B cell (primary cell): ENCODE measurements at regions not wholly inside any gene's neighbourhood (a gene's known extent, or its start where the extent isn't known, plus 50 kb on each side); places are given as distances from the start of the nearest gene placed in this dataset.

Source experiments
- ATAC-seq: fragments of 200-7000 bp; cut with Tn5 transposase; one replicate; pipeline ENCODE4 v1.10.0; 2021; ENCODE audit warnings: low read depth, mild to moderate bottlenecking, moderate number of reproducible peaks, moderate library complexity
- CTCF ChIA-PET: fragments of 350-600 bp; sonication (Branson Sonifier 250); formaldehyde crosslinking; loops from one replicate; lab custom pipeline; 2021; ENCODE audit warnings: antibody characterized with exemption, inconsistent platforms; lab: Charles Lee
- POLR2A ChIA-PET: fragments of 350-600 bp; sonication (Branson Sonifier 250); formaldehyde crosslinking; loops from one replicate; lab custom pipeline; 2021; ENCODE audit warnings: antibody characterized with exemption; lab: Charles Lee
- DNase-seq: peaks from one replicate; pipeline ENCODE4 v3.0.0; 2013
- H2AFZ ChIP-seq: 2 replicates; pipeline ENCODE4 v1.6.1; 2012; ENCODE audit warnings: mild to moderate bottlenecking, low read depth, low read length; ENCODE audit not compliant: insufficient read depth, poor library complexity, severe bottlenecking
- H3K27ac ChIP-seq, 2 donors: 1 replicate in 1 of 2; 2 replicates in 1 of 2; pipeline ENCODE4 v1.5.1; 2012 to 2013; ENCODE audit warnings: low read length in 2 of 2, mild to moderate bottlenecking in 2 of 2, moderate library complexity in 1 of 2
- H3K27me3 ChIP-seq, 4 experiments: fragments of 200-600 bp in 1 of 4; sonication (generic) in 1 of 4; replicated peaks in 1 of 4; 1 replicate in 2 of 4; 2 replicates in 2 of 4; pipeline versions ENCODE4 v1.6.1 to v1.7.0; 2013 to 2016; ENCODE audit warnings: low read length in 3 of 4, mild to moderate bottlenecking in 2 of 4, mixed read lengths in 1 of 4, moderate library complexity in 1 of 4; ENCODE audit not compliant: insufficient read depth in 4 of 4, control insufficient read depth in 3 of 4; ENCODE audit errors: control extremely low read depth in 1 of 4
- H3K36me3 ChIP-seq, 2 experiments: replicated peaks in 1 of 2; 1 replicate in 1 of 2; 2 replicates in 1 of 2; pipeline versions ENCODE4 v1.6.1 to v1.7.1; 2013; ENCODE audit warnings: low read length in 1 of 2; ENCODE audit not compliant: insufficient read depth in 2 of 2, control insufficient read depth in 1 of 2; ENCODE audit errors: control extremely low read depth in 1 of 2, extremely low read depth in 1 of 2
- H3K4me1 ChIP-seq, 2 donors: fragments of 200-600 bp in 1 of 2; sonication (generic) in 1 of 2; 1 replicate in 1 of 2; 2 replicates in 1 of 2; pipeline versions ENCODE4 v1.5.1 to v1.6.1; 2013 to 2017; ENCODE audit warnings: low read length in 2 of 2; ENCODE audit not compliant: control insufficient read depth in 2 of 2, insufficient read depth in 2 of 2
- H3K4me2 ChIP-seq: replicated peaks from 2 replicates; pipeline ENCODE3; 2012; ENCODE audit warnings: mild to moderate bottlenecking, low read depth, low read length; ENCODE audit not compliant: poor library complexity, severe bottlenecking
- H3K4me3 ChIP-seq, 5 experiments: fragments of 200-600 bp in 1 of 5; sonication (generic) in 1 of 5; 1 replicate in 3 of 5; 2 replicates in 2 of 5; pipeline versions ENCODE4 v1.5.1 to v1.7.0; 2011 to 2016; ENCODE audit warnings: low read length in 4 of 5, mild to moderate bottlenecking in 4 of 5, low read depth in 2 of 5, control low read depth in 1 of 5, moderate library complexity in 1 of 5; ENCODE audit not compliant: insufficient read depth in 1 of 5; ENCODE audit errors: control extremely low read depth in 1 of 5, extremely low read depth in 1 of 5
- H3K79me2 ChIP-seq: fragments of 200-600 bp; sonication (generic); one replicate; pipeline ENCODE4 v1.6.0; 2016; ENCODE audit warnings: low read length; ENCODE audit not compliant: control insufficient read depth, insufficient read depth
- H3K9ac ChIP-seq: fragments of 200-600 bp; sonication (generic); 2 replicates; pipeline ENCODE4 v1.6.1; 2017; ENCODE audit warnings: mild to moderate bottlenecking, low read length, moderate library complexity
- H3K9me3 ChIP-seq, 3 donors: one replicate each; pipeline versions ENCODE4 v1.6.1 to v1.7.1; 2013; ENCODE audit warnings: low read length in 2 of 3; ENCODE audit not compliant: control insufficient read depth in 2 of 3, insufficient read depth in 1 of 3; ENCODE audit errors: control extremely low read depth in 1 of 3
- H4K20me1 ChIP-seq: 2 replicates; pipeline ENCODE4 v1.6.0; 2012; ENCODE audit warnings: mild to moderate bottlenecking, low read length; ENCODE audit not compliant: insufficient read depth, control insufficient read depth, poor library complexity, severe bottlenecking
- H3K27ac Mint-ChIP-seq: one replicate; pipeline ENCODE4 v1.8.0; 2021; ENCODE audit warnings: mixed read lengths
- H3K27me3 Mint-ChIP-seq: one replicate; pipeline ENCODE4 v1.8.0; 2021; ENCODE audit warnings: mixed read lengths
- H3K4me1 Mint-ChIP-seq: one replicate; pipeline ENCODE4 v1.8.0; 2021; ENCODE audit warnings: mixed read lengths
- H3K4me3 Mint-ChIP-seq: one replicate; pipeline ENCODE4 v1.8.0; 2021; ENCODE audit warnings: mixed read lengths
- H3K9me3 Mint-ChIP-seq: one replicate; pipeline ENCODE4 v1.8.0; 2022; ENCODE audit warnings: mixed read lengths; ENCODE audit not compliant: insufficient read depth
- CTCF ChIP-seq: fragments of 200-600 bp; IDR thresholded peaks from one replicate; pipeline ENCODE4 v1.8.0; 2022; ENCODE audit warnings: antibody characterized with exemption, mild to moderate bottlenecking
- EZH2 ChIP-seq: IDR thresholded peaks from 2 replicates; pipeline ENCODE4 v1.6.1; 2012; ENCODE audit warnings: borderline replicate concordance, low read depth, mild to moderate bottlenecking, moderate library complexity, low read length; ENCODE audit not compliant: insufficient read depth, poor library complexity, severe bottlenecking
- WGBS: methylation state at CpG from one replicate; pipeline ENCODE4 v1.1.5; 2013; ENCODE audit warnings: missing lambda C conversion rate; ENCODE audit not compliant: insufficient coverage; 5-methylcytosine and 5-hydroxymethylcytosine counted together
- intact Hi-C: fragments of 100-400 bp; cut with micrococcal nuclease; formaldehyde crosslinking; loops from one replicate; pipeline ENCODE4 v1.10.0; 2022

GRCh38 chr4:58935332-58935731 lies 1825.1 kb upstream of the IGFBP7 start:
- no peak overlapping the region for H3K27ac Mint-ChIP-seq
- no peak overlapping the region for H3K4me3 ChIP-seq
- H3K9me3 ChIP-seq = peaks cover 0 to 1% (median 0%) of the 10 kb centered on the region in 3 donors
- no peaks in the 10 kb centered on the region for H3K27me3 Mint-ChIP-seq
- no peak overlapping the region for H3K9ac ChIP-seq
- intact Hi-C loops = no loop called here
- CTCF ChIA-PET = no interaction called here
- H2AFZ ChIP-seq = no peak overlapping the region
- no peaks in the 10 kb centered on the region for H4K20me1 ChIP-seq
- no CpG with 5 or more reads among the region's 2 CpGs for WGBS
- no peak overlapping the region for H3K4me3 Mint-ChIP-seq
- no peak overlapping the region for H3K27ac ChIP-seq
- DNase-seq (no peak), ATAC-seq (no peak)
- H3K4me1 ChIP-seq = no peaks in the 10 kb centered on the region
- H3K36me3 ChIP-seq = no peaks in the 10 kb centered on the region
- POLR2A ChIA-PET = no interaction called here
- H3K79me2 ChIP-seq = no peaks in the 10 kb centered on the region
- no peaks in the 10 kb centered on the region for H3K4me1 Mint-ChIP-seq
- TF ChIP-seq CTCF = no peak
- no peak for TF ChIP-seq EZH2
- H3K27me3 ChIP-seq = no peaks in the 10 kb centered on the region
- H3K9me3 Mint-ChIP-seq = no peaks in the 10 kb centered on the region
- H3K4me2 ChIP-seq = no peak overlapping the region

DNA sequence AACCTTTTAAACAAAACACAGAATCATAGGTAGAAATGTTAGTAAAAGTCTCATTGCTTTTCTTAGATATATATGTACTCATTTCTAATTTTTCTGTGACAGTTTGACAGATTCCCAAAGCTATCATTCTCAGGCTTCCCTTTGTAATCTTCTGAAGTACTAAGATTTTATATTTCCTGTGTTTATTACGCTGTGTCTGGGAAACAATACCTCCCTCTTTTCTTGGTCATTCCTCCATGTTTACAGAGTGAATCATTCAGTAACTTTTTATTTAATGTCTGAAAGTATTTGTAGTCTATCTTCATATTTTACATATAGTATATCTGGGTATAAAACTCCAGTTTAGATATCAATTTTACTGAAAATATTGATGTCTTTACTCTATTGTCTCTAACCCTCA lies 1826.3 kb upstream of the IGFBP7 start:
- ATAC-seq (no peak), DNase-seq (no peak)
- no peak overlapping the region for H3K4me3 ChIP-seq
- H3K27me3 Mint-ChIP-seq = no peaks in the 10 kb centered on the region
- H3K4me1 ChIP-seq = no peaks in the 10 kb centered on the region
- intact Hi-C loops = no loop called here
- no peak overlapping the region for H3K27ac Mint-ChIP-seq
- H2AFZ ChIP-seq = no peak overlapping the region
- no peaks in the 10 kb centered on the region for H4K20me1 ChIP-seq
- no peak overlapping the region for H3K9ac ChIP-seq
- H3K4me3 Mint-ChIP-seq = no peak overlapping the region
- ChIA-PET CTCF (no interaction called here), POLR2A (no interaction called here)
- no CpG with 5 or more reads among the region's 1 CpG for WGBS
- no peak overlapping the region for H3K27ac ChIP-seq
- no peaks in the 10 kb centered on the region for H3K79me2 ChIP-seq
- H3K9me3 ChIP-seq = peaks cover 0 to 1% (median 0%) of the 10 kb centered on the region in 3 donors
- H3K4me1 Mint-ChIP-seq = no peaks in the 10 kb centered on the region
- no peaks in the 10 kb centered on the region for H3K27me3 ChIP-seq
- H3K36me3 ChIP-seq = no peaks in the 10 kb centered on the region
- TF ChIP-seq CTCF (no peak), EZH2 (no peak)
- no peak overlapping the region for H3K4me2 ChIP-seq
- no peaks in the 10 kb centered on the region for H3K9me3 Mint-ChIP-seq
